ENCODE measurements at regions not wholly inside any gene's neighbourhood (a gene's known extent, or its start where the extent isn't known, plus 50 kb on each side); places are given as distances from the start of the nearest gene placed in this dataset.

GRCh38 chr5:77861576-77861975, 85.4 kb upstream of the TBCA start:
- H3K27me3 ChIP-seq (ENCODE audit: control insufficient read depth in 2 of 2, insufficient read depth in 2 of 2, low read length in 2 of 2) = peaks cover 26 to 32% of the 10 kb centered on the region in 2 experiments
- ATAC-seq = no peak
- no peaks in the 10 kb centered on the region for H3K9me3 ChIP-seq (replicated peaks; ENCODE audit: control insufficient read depth, insufficient read depth, low read depth, low read length)
- no peaks in the 10 kb centered on the region for H3K36me3 ChIP-seq (ENCODE audit: control insufficient read depth, insufficient read depth, low read length)
- H3K27ac ChIP-seq (ENCODE audit: extremely low read depth, low read depth, low read length) = no peak overlapping the region
- in situ Hi-C loops (cut with MboI) = no loop called here
- H3K4me1 ChIP-seq (replicated peaks in 1 of 2; ENCODE audit: control insufficient read depth in 2 of 2, insufficient read depth in 2 of 2, low read length in 2 of 2) = no peaks in the 10 kb centered on the region
- no peak overlapping the region for H2AFZ ChIP-seq (ENCODE audit: low read depth, low read length)
- H3K9me1 ChIP-seq (ENCODE audit: control insufficient read depth, insufficient read depth, low read length) = no peaks in the 10 kb centered on the region
- H3K4me2 ChIP-seq (ENCODE audit: insufficient read depth, low read length) = no peak overlapping the region
- H4K20me1 ChIP-seq (replicated peaks; ENCODE audit: control insufficient read depth, insufficient read depth, low read length) = no peaks in the 10 kb centered on the region
- BruUV-seq (replicated peaks) = no TSS peak
- intact Hi-C loops (cut with micrococcal nuclease) = loop anchor here (10.0 kb wide), 1 partner anchor 123 kb away; no protein-coding TSS in a partner anchor
- H3K9ac ChIP-seq (ENCODE audit: insufficient read depth in 1 of 2, low read depth in 2 of 2, low read length in 2 of 2) = no peak overlapping the region
- ChIA-PET POLR2A (interaction anchor here (0.7 kb wide), 1 partner anchor 13 kb away, joined by 4 read pairs; no protein-coding TSS in a partner anchor), CTCF (ENCODE audit: low intra/inter-chr PET ratio) (no interaction called here)
- FAIRE-seq = no peak
- WGBS (ENCODE audit: insufficient coverage, low coverage, missing lambda C conversion rate) = 0% methylated on average over 1 of the region's 1 CpG
- no peak for DNase-seq (ENCODE audit: extremely low read depth in 1 of 4, low spot score in 3 of 4)
- no peak overlapping the region for H3K4me3 ChIP-seq
- H3K79me2 ChIP-seq (ENCODE audit: control insufficient read depth, insufficient read depth, low read length) = no peaks in the 10 kb centered on the region
- TF ChIP-seq NFYB (IDR thresholded peaks at IDR 0.05; ENCODE audit: extremely low read depth, insufficient read length) (no peak), ZNF124 (CRISPR knock-in tag; IDR thresholded peaks at IDR 0.05) (no peak), CBX5 (IDR thresholded peaks at IDR 0.05; ENCODE audit: borderline replicate concordance, low read depth) (no peak), ZNF609 (CRISPR knock-in tag; IDR thresholded peaks at IDR 0.05; ENCODE audit: borderline replicate concordance) (no peak), RERE (CRISPR knock-in tag; IDR thresholded peaks at IDR 0.05; ENCODE audit: borderline replicate concordance) (no peak), ADNP (tag; IDR thresholded peaks at IDR 0.05) (no peak), PREB (CRISPR knock-in tag; IDR thresholded peaks at IDR 0.05) (no peak), MECOM (CRISPR knock-in tag; IDR thresholded peaks at IDR 0.05) (no peak), DLX4 (CRISPR knock-in tag; IDR thresholded peaks at IDR 0.05) (no peak), ZNF23 (CRISPR knock-in tag; IDR thresholded peaks at IDR 0.05) (no peak), RBM17 (IDR thresholded peaks at IDR 0.05; ENCODE audit: borderline replicate concordance, low read depth, low read length) (no peak)
